Spleen (tissue), 7 donors: ENCODE measurements at regions not wholly inside any gene's neighbourhood (a gene's known extent, or its start where the extent isn't known, plus 50 kb on each side); places are given as distances from the start of the nearest gene placed in this dataset.

Experiments
- POLR2A ChIP-seq, 3 donors: fragments of 450-650 bp; IDR thresholded peaks; one replicate each; pipeline ENCODE4 v1.5.1; 2017; ENCODE audit warnings: antibody characterized with exemption in 3 of 3, mild to moderate bottlenecking in 1 of 3
- TF ChIP-seq, protein P1 (sequence below), 11 experiments: fragments of 200-600 bp in 7 of 11; fragments of 450-650 bp in 4 of 11; sonication (generic) in 4 of 11; IDR thresholded peaks in 8 of 11; conservative IDR thresholded peaks in 3 of 11; 1 replicate in 7 of 11; 2 replicates in 4 of 11; pipeline versions ENCODE4 v1.4.0 to v1.8.0; 2016 to 2021; ENCODE audit warnings: antibody characterized with exemption in 11 of 11, inconsistent platforms in 4 of 11, mild to moderate bottlenecking in 1 of 11
- donor health status: DM: no; HTN: no; CAD: no; lungs with moderate emphysema.
- donor health status: DM: no; HTN: no; CAD: no.
- donor health status: DM: no; HTN: no; CAD: no.

- TF ChIP-seq, protein P1, sequence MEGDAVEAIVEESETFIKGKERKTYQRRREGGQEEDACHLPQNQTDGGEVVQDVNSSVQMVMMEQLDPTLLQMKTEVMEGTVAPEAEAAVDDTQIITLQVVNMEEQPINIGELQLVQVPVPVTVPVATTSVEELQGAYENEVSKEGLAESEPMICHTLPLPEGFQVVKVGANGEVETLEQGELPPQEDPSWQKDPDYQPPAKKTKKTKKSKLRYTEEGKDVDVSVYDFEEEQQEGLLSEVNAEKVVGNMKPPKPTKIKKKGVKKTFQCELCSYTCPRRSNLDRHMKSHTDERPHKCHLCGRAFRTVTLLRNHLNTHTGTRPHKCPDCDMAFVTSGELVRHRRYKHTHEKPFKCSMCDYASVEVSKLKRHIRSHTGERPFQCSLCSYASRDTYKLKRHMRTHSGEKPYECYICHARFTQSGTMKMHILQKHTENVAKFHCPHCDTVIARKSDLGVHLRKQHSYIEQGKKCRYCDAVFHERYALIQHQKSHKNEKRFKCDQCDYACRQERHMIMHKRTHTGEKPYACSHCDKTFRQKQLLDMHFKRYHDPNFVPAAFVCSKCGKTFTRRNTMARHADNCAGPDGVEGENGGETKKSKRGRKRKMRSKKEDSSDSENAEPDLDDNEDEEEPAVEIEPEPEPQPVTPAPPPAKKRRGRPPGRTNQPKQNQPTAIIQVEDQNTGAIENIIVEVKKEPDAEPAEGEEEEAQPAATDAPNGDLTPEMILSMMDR (IDR thresholded peaks at IDR 0.05 in 8 of 11, conservative IDR thresholded peaks at IDR 0.05 in 3 of 11), result no peak
- TF ChIP-seq POLR2A (IDR thresholded peaks at IDR 0.05), result no peak
These were observed 91.8 kb upstream of the KAZN start for GRCh38 chr1:14506471-14507255.
